ENCODE measurements at regions not wholly inside any gene's neighbourhood (a gene's known extent, or its start where the extent isn't known, plus 50 kb on each side); places are given as distances from the start of the nearest gene placed in this dataset.
A peak's percentile ranks its signal among the peaks of the same experiment; 100 is the strongest.

GRCh38 chr20:41892031-41892430 is 273.9 kb upstream of the CHD6 start:
- Histone ChIP-seq H4K20me1 (ENCODE audit: insufficient read depth, low read length) (no peaks in the 10 kb centered on the region), H3K79me2 (ENCODE audit: insufficient read depth, low read length) (no peaks in the 10 kb centered on the region), H3K9ac (ENCODE audit: low read length) (no peak overlapping the region), H3K4me2 (ENCODE audit: low read length) (no peak overlapping the region), H3K27me3 (ENCODE audit: insufficient read depth, low read length) (no peaks in the 10 kb centered on the region), H3K36me3 (ENCODE audit: insufficient read depth, low read length) (no peaks in the 10 kb centered on the region), H3K4me1 (ENCODE audit: insufficient read depth, low read length) (no peaks in the 10 kb centered on the region), H2AFZ (ENCODE audit: low read depth, low read length) (no peak overlapping the region), H3K4me3 (ENCODE audit: insufficient read depth, low read depth, low read length) (no peak overlapping the region), H3K27ac (ENCODE audit: low read depth, low read length) (no peak overlapping the region), H3K9me3 (ENCODE audit: insufficient read depth, low read depth, low read length) (no peaks in the 10 kb centered on the region)
- no peak for DNase-seq (ENCODE audit: low read depth)
- no peaks in the 10 kb centered on the region for H3K27me3 Mint-ChIP-seq (ENCODE audit: low read depth, unreplicated experiment)
- FAIRE-seq: no peak
- H3K9me3 Mint-ChIP-seq (ENCODE audit: unreplicated experiment): peaks cover 2% of the 10 kb centered on the region
- peaks cover 2% of the 10 kb centered on the region for H3K4me1 Mint-ChIP-seq (ENCODE audit: low read depth, unreplicated experiment)
- no peak for TF ChIP-seq CTCF (IDR thresholded peaks at IDR 0.05; ENCODE audit: insufficient read depth, low read depth, low read length)
- TF ChIP-seq EZH2 (IDR thresholded peaks at IDR 0.05; ENCODE audit: insufficient read depth, low read length): no peak
- no peak overlapping the region for H3K4me3 Mint-ChIP-seq (ENCODE audit: unreplicated experiment)
- no peak overlapping the region for H3K27ac Mint-ChIP-seq (ENCODE audit: unreplicated experiment)
- H3K36me3 Mint-ChIP-seq (ENCODE audit: low read depth, unreplicated experiment): no peaks in the 10 kb centered on the region

- FAIRE-seq (no peak), DNase-seq (ENCODE audit: low read depth) (no peak)
- Mint-ChIP-seq H3K4me3 (ENCODE audit: unreplicated experiment) (no peak overlapping the region), H3K36me3 (ENCODE audit: low read depth, unreplicated experiment) (no peaks in the 10 kb centered on the region), H3K27ac (ENCODE audit: unreplicated experiment) (peak overlapping the region; percentile 13), H3K4me1 (ENCODE audit: low read depth, unreplicated experiment) (peaks cover 2% of the 10 kb centered on the region), H3K27me3 (ENCODE audit: low read depth, unreplicated experiment) (no peaks in the 10 kb centered on the region), H3K9me3 (ENCODE audit: unreplicated experiment) (peaks cover 2% of the 10 kb centered on the region)
- H3K4me3 ChIP-seq (ENCODE audit: insufficient read depth, low read depth, low read length): no peak overlapping the region
- no peak overlapping the region for H2AFZ ChIP-seq (ENCODE audit: low read depth, low read length)
- H3K79me2 ChIP-seq (ENCODE audit: insufficient read depth, low read length): no peaks in the 10 kb centered on the region
- H3K36me3 ChIP-seq (ENCODE audit: insufficient read depth, low read length): no peaks in the 10 kb centered on the region
- no peaks in the 10 kb centered on the region for H4K20me1 ChIP-seq (ENCODE audit: insufficient read depth, low read length)
- H3K4me1 ChIP-seq (ENCODE audit: insufficient read depth, low read length): no peaks in the 10 kb centered on the region
- no peak for TF ChIP-seq CTCF (IDR thresholded peaks at IDR 0.05; ENCODE audit: insufficient read depth, low read depth, low read length)
- no peak for TF ChIP-seq EZH2 (IDR thresholded peaks at IDR 0.05; ENCODE audit: insufficient read depth, low read length)
- no peaks in the 10 kb centered on the region for H3K27me3 ChIP-seq (ENCODE audit: insufficient read depth, low read length)
- no peak overlapping the region for H3K4me2 ChIP-seq (ENCODE audit: low read length)
- H3K9me3 ChIP-seq (ENCODE audit: insufficient read depth, low read depth, low read length): no peaks in the 10 kb centered on the region
- no peak overlapping the region for H3K9ac ChIP-seq (ENCODE audit: low read length)
- no peak overlapping the region for H3K27ac ChIP-seq (ENCODE audit: low read depth, low read length)
Observed at GRCh38 chr20:41889844-41890224, 271.7 kb upstream of the CHD6 start.

GRCh38 chr20:41889126-41889843 is 271.1 kb upstream of the CHD6 start:
- TF ChIP-seq CTCF (IDR thresholded peaks at IDR 0.05; ENCODE audit: insufficient read depth, low read depth, low read length) (no peak), EZH2 (IDR thresholded peaks at IDR 0.05; ENCODE audit: insufficient read depth, low read length) (no peak)
- Histone ChIP-seq H3K36me3 (ENCODE audit: insufficient read depth, low read length) (no peaks in the 10 kb centered on the region), H3K4me1 (ENCODE audit: insufficient read depth, low read length) (no peaks in the 10 kb centered on the region), H3K4me3 (ENCODE audit: insufficient read depth, low read depth, low read length) (no peak overlapping the region), H3K27me3 (ENCODE audit: insufficient read depth, low read length) (no peaks in the 10 kb centered on the region), H3K9me3 (ENCODE audit: insufficient read depth, low read depth, low read length) (no peaks in the 10 kb centered on the region), H3K4me2 (ENCODE audit: low read length) (no peak overlapping the region), H3K79me2 (ENCODE audit: insufficient read depth, low read length) (no peaks in the 10 kb centered on the region), H3K9ac (ENCODE audit: low read length) (no peak overlapping the region), H3K27ac (ENCODE audit: low read depth, low read length) (no peak overlapping the region), H4K20me1 (ENCODE audit: insufficient read depth, low read length) (no peaks in the 10 kb centered on the region), H2AFZ (ENCODE audit: low read depth, low read length) (no peak overlapping the region)
- DNase-seq (ENCODE audit: low read depth): no peak
- Mint-ChIP-seq H3K4me1 (ENCODE audit: low read depth, unreplicated experiment) (peaks cover 2% of the 10 kb centered on the region), H3K36me3 (ENCODE audit: low read depth, unreplicated experiment) (no peaks in the 10 kb centered on the region), H3K4me3 (ENCODE audit: unreplicated experiment) (no peak overlapping the region), H3K9me3 (ENCODE audit: unreplicated experiment) (peaks cover 2% of the 10 kb centered on the region), H3K27ac (ENCODE audit: unreplicated experiment) (no peak overlapping the region), H3K27me3 (ENCODE audit: low read depth, unreplicated experiment) (no peaks in the 10 kb centered on the region)
- FAIRE-seq: no peak
